ENCODE measurements at regions not wholly inside any gene's neighbourhood (a gene's known extent, or its start where the extent isn't known, plus 50 kb on each side); places are given as distances from the start of the nearest gene placed in this dataset.

DNA sequence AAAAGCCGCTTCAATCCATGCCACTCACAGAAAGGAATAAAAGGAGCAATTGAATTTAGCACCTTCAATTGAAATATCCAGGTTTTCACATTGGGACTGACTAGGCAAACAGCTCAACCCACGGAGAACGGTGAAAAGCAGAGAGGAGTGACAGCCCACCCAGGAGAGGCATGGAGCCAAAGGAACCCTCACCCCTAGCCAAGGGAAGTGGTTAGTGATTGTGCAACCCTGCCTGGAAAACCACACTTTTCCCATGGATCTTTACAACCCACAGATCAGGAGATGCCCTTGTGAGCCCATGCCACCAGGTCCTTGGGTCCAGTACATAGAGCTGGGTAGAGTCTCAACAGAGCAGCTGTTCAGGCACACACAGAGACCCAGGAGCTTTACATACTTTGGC lies 911.8 kb downstream of the EPHA7 start:
- TF ChIP-seq, protein P1, sequence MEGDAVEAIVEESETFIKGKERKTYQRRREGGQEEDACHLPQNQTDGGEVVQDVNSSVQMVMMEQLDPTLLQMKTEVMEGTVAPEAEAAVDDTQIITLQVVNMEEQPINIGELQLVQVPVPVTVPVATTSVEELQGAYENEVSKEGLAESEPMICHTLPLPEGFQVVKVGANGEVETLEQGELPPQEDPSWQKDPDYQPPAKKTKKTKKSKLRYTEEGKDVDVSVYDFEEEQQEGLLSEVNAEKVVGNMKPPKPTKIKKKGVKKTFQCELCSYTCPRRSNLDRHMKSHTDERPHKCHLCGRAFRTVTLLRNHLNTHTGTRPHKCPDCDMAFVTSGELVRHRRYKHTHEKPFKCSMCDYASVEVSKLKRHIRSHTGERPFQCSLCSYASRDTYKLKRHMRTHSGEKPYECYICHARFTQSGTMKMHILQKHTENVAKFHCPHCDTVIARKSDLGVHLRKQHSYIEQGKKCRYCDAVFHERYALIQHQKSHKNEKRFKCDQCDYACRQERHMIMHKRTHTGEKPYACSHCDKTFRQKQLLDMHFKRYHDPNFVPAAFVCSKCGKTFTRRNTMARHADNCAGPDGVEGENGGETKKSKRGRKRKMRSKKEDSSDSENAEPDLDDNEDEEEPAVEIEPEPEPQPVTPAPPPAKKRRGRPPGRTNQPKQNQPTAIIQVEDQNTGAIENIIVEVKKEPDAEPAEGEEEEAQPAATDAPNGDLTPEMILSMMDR (conservative IDR thresholded peaks at IDR 0.05; ENCODE audit: low read depth, low read length): no peak
- no peak for TF ChIP-seq EZH2 (IDR thresholded peaks at IDR 0.05; ENCODE audit: borderline replicate concordance, low read depth, low read length, poor library complexity, severe bottlenecking)

Measured in A673 (cell line).